Lower leg skin (tissue), 3 donors: ENCODE measurements at regions not wholly inside any gene's neighbourhood (a gene's known extent, or its start where the extent isn't known, plus 50 kb on each side); places are given as distances from the start of the nearest gene placed in this dataset.

Experiments used
- CTCF ChIP-seq, 3 donors: fragments of 450-650 bp; IDR thresholded peaks; one replicate each; pipeline ENCODE4 v1.5.1; 2016; ENCODE audit warnings: antibody characterized with exemption in 3 of 3, mild to moderate bottlenecking in 3 of 3, moderate library complexity in 2 of 3
- POLR2A ChIP-seq, 2 donors: fragments of 450-650 bp; IDR thresholded peaks; one replicate each; pipeline ENCODE4 v1.6.1; 2016 to 2017; ENCODE audit warnings: antibody characterized with exemption in 2 of 2, mild to moderate bottlenecking in 1 of 2, moderate library complexity in 1 of 2

GRCh38 chr10:61299841-61300240, 153.3 kb downstream of the TMEM26 start:
- TF ChIP-seq CTCF (IDR thresholded peaks at IDR 0.05) (no peak), POLR2A (IDR thresholded peaks at IDR 0.05) (no peak)
